CD4-positive, alpha-beta T cell treated with Interleukin-2 at 100 ng/mL for 4 hours (primary cell): ENCODE measurements at regions not wholly inside any gene's neighbourhood (a gene's known extent, or its start where the extent isn't known, plus 50 kb on each side); places are given as distances from the start of the nearest gene placed in this dataset.
"Not testable (repeated sequence)": the region's sequence is repeated elsewhere in the genome, so short reads cannot be mapped to it uniquely, and the experiment has no call there.

Source experiments
- DNase-seq: peaks from one replicate; pipeline ENCODE4 v3.0.0-alpha.2; 2020; ENCODE audit warnings: low spot score

DNA sequence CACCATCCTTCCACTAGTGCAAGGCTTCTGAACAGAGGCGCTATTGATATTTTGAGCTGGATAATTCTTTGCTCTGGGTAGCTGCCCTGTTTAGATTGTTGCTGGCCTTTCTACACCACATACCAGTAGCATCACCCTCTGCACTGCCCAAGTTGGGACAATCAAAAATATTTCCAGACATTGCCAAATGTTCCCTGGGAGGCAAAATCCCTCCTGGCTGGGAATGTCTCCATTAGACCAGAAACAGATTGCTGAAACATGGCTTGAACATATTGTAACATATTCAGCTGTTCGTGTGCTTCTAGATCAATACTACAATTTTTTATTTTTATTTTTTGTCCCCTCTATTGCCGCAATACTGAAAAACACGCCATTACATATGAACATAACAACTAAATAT lies 174.6 kb downstream of the ABCA8 start:
- DNase-seq: no peak

DNA sequence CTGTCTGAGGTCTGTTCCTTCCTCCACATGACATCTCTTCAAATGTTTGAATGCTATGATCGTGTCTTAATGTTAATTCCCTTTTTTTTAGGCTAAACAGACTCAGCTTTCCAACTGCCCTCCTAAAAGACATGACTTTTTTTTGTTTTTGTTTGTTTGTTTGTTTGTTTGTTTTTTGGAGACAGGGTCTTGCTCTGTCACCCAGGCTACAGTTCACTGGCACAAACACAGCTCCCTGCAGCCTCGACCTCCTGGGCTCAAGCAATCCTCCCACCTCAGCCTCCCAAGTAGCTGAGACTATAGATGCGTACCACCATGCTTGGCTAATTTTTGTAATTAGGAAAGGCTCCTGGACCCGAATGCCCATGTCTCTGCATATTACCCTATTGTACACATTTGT lies 176.5 kb downstream of the ABCA8 start:
- DNase-seq: no peak

DNA sequence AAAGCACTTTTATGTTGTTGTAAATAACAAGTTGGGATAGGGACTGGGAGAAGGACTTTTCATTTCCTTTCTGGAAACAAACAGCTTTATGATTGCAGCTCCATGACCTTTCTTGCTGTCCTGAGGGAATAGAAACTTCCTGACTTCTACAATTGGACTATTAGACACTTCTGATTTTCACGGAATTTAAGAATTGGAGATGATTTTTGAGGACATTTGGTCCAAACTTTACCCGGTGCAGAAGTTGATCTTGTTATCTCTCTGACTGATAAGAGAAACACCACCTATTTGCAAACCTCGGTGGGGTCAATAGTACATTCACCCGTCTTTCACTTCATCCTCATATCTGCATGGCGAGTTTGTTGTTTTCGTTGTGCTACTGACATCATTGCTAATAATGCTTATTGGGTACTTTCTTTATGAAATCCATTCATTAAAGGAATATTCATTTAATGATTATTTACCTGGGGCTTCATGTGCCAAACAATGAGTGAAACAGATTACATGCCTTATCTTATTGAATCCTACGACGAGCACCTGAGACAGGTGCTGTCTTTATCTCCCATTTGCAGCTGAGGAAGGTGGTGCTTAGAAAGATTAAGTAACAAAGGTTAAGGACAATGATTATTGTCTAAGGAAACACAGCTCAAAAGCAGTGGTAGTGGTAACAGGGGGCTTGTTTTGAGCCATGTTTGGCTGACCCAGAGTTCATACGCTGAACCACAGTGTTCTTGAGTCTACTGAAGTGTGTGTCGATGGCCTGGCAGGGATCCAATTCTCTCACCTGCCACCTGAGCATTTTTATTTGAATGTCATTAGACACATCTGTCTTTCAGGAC lies 176.9 kb upstream of the FAM20A start:
- no peak for DNase-seq

DNA sequence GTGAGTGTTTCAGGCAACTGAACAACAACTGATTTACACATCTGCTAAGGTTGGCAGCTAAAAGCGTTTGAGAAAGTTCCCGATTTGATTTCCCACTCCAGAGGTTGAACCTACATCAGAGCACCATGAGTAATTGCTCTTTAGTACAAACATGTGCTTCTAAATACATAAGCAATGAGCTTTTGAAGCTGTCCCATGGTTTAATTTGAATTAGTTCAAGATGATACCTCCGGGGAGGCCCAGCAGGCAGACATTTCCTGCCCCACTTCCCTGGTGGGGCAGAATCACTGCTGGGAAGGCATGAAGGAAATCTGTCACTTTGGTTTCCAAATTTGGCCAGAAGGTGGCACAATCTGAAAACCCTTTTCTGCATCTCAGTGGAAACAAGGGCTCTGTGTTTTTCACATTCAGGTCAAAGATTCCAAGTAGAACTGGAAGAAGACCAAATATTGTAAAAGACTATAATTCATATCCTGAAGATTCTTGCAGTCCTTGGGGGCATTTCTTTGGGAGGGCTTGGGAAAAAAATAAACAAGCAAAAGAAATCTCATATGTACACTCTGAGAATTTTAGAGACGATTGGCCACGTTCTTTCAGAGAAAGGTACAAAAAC lies 176.2 kb upstream of the FAM20A start:
- peak; percentile 27 for DNase-seq

DNA sequence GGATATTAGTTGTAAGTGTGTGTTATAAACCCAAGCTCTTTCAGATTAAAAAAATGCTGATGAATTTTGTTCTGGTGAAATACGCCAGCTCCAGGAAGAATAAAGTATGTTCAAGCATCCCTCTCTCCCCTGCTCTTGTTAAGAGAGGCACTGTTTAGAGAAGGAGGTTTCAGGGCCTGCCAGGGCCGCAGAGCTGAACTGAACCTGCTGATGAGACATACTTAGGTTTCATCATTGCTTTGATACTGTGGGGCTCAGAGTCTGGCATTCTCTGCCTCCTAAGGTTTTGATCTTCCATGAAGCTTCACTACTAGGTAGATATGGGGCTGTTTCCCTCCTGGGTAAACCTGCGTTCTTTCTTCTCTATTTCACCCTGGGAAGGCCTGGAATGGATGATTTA lies 175.3 kb upstream of the FAM20A start:
- DNase-seq: no peak

DNA sequence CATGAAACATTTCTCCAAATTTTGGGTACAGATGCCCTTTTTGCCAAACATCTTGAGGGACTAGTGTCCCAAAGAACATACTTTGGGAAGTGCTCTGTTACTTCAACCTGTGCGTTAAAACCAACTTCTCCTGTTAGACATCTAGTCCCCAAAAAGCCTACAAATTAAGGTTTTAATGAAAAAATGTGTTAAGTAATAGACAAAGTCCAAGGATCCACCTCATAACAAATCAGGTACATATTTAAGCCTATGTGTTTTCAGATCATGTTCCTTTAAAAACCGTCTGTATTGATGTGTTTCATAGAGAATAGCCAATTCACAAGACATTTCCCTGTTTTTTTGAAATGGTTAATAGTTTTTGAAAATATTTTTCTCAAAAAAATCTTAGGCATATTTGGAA lies 174.8 kb upstream of the FAM20A start:
- no peak for DNase-seq

DNA sequence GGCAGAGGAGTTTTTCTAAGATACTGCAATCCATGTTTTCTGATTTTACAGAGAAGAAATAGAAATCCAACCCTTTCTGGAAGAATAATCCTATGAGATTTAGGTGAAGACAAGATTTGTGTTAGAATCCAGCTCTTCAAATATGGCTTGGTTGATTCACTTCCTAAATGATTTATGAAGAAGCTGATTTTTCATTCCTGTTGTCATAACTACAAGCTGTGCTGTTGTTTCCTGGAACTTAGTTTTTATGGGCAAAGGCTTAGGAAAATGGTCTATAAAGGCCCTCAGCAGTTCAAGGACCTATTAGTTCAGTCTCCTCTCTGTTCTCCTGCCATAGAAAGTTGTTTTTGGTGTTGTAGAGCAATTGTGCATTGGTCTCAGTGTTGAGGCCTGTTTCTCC lies 174.2 kb upstream of the FAM20A start:
- DNase-seq: no peak

DNA sequence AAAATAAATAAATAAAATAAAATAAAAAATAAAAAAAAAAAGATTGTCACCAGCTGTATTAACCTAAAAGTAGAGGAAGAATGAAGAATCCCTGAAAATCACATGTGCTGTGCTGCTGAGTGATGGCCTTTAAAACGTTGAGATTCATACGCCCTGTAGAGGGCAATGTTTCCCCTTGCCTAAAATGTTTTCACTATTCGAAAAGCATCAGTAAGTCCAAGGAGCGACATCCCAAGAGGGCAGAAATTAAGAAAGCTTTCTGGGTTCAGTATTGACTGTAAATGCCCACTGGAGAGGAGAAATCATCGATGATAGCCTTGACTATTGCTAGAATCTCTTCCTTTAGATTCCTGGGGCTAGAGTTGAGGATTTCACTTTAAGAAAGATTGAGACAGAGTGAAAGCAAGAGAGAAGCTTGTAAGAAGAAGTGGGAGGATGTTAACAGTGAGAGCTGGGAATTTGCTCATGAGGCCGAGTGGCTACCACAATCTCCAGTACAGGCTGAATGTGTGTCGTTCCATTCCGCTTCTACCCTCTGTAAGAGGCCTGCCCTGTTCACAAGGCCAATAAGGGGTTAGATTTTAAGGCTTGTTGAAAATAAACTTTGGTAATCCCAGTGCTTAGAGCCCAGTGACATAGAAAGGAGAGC lies 170.8 kb upstream of the FAM20A start:
- no peak for DNase-seq

DNA sequence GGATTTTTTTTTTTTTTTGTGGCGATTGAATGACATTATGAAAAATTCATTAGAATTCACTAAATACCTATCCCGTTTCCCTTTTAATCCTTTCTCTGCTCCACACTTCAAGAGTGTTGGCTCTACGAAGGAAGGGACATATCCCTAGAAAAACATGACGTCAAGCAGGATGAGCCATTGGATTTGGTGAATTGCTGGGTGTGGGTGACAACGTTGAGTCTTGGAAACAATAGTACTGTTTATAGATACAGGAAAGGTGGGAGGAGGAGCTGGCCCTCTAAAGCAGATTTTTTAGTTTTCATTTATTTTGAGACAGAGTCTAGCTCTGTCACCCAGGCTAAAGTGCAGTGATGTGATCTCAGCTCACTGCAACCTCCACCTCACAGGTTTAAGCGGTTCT lies 167.6 kb upstream of the FAM20A start:
- no peak for DNase-seq

DNA sequence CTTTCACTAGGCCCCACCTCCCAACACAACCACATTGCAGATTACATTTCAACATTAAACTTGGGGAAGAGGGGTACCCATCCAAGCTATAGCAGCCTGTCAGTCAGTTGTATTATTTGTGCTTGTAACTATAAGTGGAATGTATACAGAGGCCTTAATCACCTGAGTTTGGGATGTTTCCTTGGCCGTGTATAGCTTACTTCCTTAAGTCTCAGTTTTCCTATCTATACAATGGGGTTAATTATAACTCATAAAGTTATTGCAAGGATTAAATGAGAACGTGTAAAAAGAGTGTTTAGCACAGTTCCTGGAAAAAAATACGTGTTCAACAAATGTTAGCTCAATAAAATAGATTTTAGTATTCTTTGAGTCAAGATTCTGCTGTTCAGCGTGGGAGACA lies 165.5 kb upstream of the FAM20A start:
- DNase-seq: no peak

DNA sequence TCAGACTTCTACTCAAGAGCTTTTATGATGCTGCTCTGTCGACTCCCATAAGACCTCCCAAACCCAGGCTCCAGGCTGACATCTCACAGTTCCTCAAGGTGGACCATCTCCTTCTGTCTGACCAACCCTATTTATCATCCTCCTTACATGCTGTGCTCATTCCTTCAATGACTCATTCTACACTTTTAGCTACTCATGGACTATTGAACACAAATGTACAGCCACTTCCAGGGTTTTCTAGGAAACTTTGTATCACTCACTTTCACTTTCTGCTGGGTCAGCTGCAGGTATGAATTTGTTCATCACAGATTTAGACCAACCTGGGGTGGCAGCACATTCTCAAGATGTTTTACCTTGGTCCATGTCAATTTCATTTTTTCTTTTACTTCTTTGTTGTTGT lies 162.4 kb upstream of the FAM20A start:
- DNase-seq: no peak

DNA sequence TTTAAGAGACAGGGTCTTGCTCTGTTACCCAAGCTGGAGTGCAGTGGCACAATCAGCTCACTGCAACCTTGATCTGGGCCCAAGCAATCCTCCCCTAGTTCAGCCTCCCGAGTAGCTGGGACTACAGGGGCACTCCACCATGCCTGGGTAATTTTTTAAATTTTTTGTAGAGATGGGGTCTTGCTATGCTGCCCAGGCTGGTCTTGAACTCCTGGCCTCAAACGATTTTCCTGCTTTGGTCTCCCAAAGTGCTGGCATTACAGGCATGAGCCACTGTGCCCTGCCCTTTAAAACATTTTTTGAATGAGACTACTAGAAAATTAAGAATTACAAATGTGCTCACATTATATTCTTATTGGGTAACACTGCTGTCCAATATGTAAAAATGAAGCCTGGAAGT lies 161.7 kb upstream of the FAM20A start:
- no peak for DNase-seq

DNA sequence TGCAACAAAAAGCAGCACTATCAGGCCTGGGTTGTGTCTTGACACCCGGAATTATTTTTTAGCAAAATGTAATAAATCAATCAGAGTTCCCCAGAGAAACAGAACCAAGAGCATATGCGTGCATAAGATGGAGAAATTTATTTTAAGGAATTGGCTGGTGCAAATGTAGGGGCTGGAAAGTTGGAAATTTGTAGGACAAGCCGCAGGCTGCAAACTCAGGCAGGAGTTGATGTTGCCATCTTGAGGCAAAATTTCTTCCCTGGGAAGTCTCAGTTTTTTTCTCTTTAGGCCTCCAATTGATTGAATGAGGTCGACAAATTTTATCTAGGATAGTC lies 158.9 kb upstream of the FAM20A start:
- DNase-seq: no peak

DNA sequence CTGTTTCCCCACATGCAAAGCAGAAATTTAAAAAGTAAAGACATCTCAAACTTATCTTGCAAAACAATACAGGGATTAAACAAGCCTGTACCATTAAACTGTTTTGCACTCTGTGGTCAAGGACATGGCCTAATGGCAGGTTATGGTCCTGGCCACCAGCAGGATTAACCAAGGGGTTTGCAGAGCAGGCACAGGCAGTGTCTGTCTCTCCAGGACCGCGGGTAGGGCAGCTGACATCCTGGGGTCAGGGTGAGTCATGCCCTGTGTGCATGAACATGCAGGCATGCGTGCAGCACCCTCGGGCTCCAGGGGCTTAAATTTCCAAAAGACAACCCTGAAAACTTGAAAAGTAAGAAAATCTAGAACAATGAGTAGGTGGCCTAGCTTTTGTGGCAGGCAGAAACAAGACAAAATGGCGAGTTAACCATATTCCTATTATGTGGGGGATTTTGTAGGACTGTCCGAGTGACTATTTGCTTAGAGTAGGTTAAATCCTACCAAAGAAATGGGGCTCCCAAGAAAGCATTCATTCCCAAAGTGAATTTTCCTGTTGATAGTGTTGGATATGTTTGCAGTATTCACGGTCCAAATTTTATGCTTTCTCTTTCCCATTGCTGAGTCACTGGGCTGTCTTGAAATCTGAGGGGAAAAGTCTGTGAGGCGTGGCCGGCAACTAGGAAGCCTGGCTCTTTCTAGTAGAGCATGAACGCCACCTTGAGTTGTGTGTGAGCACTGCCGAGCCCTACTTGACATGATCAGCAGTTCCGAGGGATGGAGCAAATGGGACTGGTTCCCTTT lies 158.4 kb upstream of the FAM20A start:
- peak; percentile 14 for DNase-seq

DNA sequence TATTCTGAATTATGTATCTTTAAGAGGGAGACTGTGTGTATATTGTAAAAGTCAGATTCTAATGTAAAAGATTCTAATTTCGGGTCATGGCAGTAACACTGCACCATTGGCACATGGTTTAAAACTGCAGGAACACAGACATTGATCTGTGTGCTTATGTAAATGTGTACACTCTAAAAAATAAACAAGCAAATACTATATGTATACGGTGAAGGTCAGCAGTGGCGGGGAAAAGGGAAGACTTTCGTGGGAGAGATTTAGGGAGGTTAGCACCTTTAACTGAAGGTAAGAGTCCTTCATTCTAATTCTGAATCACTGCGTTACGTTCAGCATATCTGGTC lies 157.8 kb upstream of the FAM20A start:
- no peak for DNase-seq

DNA sequence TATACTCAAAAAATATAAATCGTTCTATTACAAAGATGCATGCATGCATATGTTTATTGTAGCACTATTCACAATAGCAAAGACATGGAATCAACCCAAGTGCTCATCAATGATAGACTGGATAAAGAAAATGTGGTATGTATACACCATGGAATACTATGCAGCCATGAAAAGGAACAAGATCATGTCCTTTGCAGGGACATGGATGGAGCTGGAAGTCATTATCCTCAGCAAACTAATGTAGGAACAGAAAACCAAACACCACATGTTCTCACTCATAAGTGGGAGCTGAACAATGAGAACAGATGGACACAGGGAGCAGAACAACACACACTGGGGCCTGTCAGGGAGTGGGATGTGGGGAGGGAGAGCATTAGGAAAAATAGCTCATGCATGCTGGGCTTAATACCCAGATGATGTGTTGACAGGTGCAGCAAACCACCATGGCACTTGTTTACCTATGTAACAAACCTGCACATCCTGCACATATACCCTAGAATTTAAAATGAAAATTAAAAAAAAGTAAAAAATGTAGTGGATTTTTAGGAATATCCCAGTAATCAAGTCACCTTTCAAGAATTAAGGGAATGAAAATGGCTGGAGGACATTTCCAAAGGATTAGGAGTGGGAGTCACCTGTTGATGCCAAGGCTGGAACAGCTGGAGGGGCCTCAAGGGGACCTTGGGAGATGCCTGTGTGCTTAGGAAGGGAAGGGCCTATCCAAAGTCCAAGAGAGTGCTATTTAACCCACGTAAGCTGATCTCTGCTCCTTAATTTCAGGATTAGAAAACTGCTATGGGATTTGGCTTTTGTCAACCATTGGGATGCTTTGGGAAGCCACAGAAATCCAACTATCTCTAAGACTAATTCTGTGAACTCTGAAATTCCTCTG lies 156.9 kb upstream of the FAM20A start:
- DNase-seq: not testable (repeated sequence)

DNA sequence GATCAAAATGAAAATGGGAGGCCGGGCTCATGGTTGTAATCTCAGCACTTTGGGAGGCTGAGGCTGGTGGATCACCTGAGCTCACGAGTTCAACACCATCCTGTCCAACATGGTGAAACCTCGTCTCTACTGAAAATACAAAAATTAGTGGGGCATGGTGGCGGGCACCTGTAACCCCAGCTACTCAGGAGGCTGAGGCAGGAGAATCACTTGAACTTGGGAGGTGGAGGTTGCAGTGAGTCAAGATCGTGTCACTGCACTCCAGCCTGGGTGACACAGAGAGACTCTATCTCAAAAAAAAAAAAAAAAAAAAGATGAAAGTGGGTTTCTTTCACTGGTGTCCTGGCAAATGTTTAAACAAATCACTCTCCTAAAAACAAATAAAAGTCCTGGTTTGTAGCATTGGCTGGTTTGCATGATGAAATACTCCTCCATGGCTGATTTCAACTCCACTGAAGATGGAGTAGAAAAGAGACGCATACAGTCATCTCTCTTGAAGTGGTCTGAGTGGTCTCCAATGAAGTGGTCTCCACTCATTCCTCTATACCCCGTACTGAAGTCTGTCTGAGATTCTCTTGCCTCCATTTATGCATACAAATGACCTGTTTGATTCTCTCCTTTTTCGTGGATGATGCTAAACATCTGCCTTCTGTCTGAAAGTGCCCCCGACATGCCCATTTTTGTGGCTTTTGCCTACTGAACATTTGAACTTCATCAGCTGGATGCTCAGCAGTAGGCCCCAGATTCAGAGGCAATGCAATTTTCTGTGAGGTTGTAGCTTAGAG lies 153.0 kb upstream of the FAM20A start:
- no peak for DNase-seq

DNA sequence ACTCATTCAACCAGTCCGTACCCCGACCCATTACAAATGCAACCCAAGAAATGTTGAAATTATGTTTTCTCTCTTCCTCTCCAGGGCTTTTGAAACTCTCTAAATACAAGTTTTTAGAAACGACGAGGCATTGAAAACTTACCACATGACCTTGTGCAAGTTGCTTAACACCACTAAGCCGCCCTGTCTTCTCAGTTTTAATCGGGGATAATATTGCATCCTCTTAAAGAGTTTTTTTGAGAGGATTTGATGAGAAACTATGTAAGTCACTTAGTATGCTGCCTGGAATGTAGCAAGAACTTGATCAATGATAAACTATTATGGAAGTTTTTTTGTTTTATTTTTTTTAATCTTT lies 149.0 kb upstream of the FAM20A start:
- DNase-seq: no peak

DNA sequence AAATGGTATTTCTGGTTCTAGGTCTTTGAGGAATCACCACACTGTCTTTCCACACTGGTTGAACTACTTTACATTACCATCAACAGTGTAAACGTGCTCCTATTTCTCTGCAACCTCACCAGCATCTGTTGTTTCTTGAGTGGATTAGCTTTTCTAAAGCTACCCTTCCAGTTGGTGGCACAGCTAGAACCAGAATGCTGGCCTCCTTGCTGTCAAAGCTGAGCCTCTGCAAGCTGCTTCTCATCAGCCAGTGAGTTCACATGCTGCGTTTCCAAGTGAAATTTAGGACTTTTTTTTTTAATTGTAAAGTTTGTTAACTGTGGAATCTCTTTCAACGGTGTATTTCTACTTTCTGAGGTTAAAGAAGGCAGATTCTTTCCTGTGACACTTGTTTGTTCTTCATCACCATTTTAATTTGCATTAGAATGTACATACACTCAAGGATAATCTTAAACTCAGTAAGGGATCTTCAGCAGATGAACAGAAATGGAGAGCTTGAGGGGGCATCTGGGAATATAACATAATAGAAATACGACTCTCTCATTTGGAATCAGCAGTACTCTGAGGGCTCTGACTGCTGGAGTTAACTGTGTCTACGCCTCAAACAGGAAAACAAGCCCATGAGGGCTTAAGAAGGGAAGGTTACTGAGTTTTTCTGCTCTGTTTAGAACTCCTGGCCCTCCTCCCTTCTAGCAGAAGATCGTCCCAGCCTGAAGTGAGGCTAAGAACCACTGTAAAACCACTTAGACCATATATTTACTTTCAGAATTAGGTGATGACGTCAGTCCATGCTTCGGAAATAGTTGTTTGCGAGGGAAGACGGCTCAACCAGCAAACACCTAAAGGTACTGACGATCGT lies 148.4 kb upstream of the FAM20A start:
- no peak for DNase-seq

DNA sequence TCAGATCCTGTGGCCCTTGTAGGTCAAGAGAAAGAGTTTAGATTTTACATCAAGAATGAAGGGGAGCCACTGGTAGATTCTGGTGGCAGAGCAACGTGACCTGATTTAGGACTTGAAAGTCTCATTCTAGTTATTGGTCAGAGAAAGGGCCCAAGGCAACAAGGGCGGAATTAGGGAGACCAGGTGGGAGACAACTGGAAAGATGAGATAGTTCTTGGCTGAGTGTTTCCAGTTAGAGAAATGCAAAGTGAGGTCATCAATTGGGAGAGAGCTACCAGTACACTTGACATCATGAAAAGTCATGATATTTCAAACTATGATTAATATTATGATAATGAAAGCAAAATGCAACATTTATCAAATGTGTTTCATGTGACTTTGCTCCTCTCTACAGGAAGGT lies 147.2 kb upstream of the FAM20A start:
- no peak for DNase-seq
